ENCODE measurements at regions not wholly inside any gene's neighbourhood (a gene's known extent, or its start where the extent isn't known, plus 50 kb on each side); places are given as distances from the start of the nearest gene placed in this dataset.

DNA sequence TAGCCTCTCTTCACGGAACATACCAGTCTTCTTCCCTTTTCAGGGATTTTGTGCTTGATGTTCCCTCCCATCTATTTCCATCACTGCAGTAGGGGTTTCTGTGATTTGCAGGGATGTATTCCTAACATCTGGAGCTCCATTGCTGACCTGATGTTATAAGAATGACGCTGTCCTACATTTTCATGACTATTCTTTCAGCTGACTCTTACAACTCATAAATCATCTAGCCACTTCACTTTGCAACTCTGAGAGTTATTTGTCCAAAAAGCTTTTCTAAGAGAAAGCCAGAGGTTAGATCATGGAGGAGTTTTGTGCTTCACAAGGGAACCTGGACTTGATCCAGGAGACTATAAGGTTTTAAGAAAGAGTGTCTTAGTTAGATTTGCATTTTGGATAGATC is 116.6 kb upstream of the FAR2 start:
- no peak for TF ChIP-seq POLR2AphosphoS5 (IDR thresholded peaks at IDR 0.05; ENCODE audit: low read depth, low read length)
- TF ChIP-seq POLR2A (IDR thresholded peaks at IDR 0.05; ENCODE audit: low read depth, low read length), result no peak
